Left kidney (tissue), 1 donor: ENCODE measurements at regions not wholly inside any gene's neighbourhood (a gene's known extent, or its start where the extent isn't known, plus 50 kb on each side); places are given as distances from the start of the nearest gene placed in this dataset.

ENCODE experiments used
- DNase-seq: peaks from one replicate; pipeline ENCODE4 v3.0.0-alpha.2; 2013

DNA sequence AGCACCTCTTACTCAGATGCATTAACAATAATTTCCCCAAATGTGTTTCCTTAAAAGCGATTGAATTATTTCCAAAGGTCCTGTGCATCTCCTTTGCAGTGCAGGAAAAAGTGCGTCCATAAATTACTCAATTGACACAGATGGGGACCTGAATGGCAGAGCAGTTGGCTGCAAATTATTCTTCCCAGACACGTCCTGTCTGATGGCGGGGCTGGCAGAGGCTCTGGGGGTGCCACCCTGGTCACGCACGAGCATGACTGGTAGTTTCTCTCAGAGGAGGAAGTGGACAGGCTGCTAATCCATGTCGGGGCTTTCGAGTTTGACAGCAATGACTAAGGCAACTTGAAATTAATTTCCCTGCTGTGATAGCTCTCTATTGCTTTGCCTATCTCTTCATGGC lies 264.8 kb upstream of the BRINP1 start:
- no peak for DNase-seq

DNA sequence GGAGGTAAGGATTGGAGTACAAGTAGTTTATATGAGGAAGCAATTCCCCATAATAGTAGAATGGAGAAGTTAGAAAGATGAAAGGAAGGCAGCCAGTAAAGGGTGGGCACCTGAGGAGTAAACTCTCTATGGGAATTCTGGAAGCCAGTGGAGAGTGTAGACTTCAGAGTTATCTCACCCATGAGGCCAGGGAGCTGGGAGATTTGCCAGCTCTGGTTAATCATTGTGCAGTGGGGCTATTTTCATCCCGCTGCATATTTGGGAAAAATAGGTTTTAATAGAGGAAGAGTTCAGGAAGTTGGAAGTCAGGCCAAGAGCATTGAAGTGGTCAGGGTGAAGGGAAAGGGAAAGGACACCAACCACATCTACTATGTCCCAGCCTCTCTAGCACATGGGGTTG lies 242.3 kb upstream of the BRINP1 start:
- DNase-seq = no peak

DNA sequence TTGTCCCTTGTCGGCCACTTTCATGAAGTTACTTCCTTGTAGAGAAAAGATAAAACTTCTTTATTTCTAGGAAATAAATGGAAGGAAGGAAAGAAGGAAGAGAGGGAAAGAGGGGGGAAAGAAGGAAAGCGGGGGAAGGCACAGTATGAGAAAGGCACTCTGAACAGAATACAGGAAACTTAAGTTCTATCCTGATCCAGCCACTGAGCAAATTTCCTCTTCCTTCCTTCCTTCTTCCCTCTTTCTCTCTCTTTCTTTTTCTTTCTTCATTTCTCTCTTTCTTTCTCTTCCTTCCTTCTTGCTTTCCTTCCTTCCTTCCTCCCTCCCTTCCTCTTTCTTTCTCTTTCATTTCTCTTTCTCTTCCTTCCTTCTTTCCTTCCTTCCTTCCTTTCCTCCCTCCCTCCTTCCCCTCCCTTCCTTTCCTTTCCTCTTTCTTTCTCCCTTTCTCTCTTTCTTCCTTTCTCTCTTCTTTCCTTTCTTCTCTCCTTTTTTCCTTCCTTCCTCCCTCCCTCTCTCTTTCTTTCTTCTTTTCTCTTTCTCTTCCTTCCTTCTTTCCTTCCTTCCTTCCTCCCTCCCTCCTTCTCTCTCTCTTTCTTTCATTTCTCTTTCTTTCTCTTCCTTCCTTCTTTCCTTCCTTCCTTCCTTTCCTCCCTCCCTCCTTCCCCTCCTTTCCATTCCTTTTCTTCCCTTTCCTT lies 240.2 kb upstream of the BRINP1 start:
- DNase-seq = no peak

DNA sequence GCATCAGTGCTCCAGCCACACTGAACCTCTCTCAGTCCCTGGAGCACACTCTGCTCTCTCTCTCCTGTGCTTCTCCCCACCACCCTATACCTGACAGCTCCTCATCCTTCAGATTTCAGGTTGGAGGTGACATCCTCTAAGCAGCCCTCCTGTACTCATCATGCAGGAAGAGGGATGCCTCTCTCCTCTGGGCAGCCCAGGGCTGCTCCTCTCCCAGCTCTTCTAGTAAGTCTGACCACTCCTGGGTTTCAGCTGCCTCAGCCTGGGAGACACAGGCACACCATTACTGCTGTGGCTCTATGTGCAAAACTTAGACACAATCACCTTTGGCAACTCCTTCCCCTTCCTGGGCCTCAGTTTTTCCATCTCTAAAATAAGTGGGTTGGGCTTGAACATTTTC lies 232.4 kb upstream of the BRINP1 start:
- no peak for DNase-seq

DNA sequence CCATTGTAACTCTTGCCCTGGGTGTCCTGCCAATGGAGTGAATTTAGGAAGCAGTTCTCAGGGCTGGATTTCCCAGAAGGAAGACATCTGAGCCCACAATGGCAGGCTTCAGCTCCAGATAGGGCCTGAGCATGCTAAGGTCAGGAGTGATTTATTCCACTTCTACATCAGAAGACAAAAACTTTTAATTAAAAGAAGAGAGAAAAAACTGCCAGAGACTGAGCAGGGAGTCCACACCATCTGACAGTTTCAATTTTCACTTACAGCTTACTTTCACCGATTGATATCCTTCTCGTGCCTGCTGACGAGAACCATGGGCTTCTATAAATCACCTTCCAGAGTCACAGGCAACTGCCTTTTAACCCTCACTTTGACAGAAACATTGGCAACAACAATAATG lies 228.3 kb upstream of the BRINP1 start:
- peak; percentile 31 for DNase-seq

DNA sequence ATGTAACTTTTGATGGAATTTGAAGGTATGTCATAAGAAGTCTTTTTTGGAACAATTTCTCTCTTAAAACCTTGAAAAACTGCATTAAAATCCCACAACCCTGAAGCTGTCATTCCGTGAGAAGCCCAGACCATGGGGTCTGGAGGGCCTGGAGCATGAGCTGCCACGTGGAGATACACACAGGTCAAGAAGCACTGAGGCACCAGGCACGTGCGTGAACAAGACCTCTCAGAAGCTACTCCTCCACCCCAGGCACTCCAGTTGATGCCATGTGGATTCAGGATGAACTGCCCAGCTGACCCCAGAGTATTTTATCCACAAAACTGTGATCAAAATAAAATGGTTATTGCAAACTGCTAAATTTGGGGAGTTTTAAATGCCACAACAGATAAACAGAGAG lies 227.5 kb upstream of the BRINP1 start:
- DNase-seq = no peak

DNA sequence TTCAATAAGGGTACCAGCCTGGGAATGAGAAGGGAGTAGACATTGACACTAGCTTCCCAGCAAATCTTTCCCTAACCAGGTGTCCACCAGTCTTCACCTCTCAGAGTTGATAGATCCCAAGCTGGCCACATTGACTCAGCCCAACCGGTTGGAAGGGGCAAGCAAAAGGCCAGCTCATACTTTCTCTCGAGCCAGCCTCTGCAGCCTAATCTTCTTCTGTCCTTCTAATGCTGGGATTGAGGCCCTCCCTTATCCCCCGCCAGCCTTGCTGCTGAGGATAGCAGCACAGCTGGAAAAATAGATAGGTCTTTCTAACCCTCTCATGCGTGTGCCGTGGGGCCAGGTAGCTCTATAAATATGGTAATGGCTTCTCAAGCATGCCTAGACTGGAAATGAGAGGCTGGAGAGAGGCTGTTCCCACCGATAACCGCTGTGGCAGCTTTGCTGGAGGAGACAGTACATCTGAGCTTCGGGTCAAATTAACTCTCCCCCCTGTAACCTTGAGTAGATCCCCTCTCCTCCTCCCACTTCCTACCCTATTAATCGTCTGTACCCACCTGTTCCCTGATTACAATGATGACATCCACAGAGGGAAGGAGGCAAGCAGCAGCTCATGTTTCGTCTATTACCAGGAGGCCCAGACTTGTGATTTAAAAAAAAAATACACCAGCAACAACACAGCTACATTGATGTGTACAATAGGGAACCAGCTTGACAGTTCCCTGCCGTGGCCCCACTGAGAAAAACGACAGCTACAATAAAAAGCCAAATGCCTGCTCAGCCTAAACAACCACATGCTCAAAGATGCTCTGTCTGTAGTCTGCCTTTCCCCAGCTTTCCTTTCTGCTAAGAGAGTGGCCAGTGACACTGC lies 219.9 kb upstream of the BRINP1 start:
- peak; percentile 43 for DNase-seq

DNA sequence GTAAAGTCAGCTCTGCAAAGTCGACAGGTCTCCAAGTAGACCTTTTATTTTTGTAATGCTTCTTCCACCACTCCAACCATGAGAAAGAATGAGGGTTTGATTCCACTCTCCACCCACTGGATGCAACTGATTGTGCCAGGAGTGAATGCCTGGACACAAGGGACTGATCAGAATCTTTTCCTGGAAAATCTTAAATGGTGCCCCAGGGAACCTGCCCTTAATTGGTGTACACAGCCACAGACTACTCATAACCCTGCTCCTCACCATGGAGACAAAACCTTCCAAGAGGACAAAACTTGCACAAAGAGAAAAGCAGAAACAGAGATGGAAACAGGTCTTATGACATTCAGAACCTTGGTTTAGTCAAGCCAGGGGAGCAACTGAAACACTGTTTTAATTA lies 208.6 kb upstream of the BRINP1 start:
- DNase-seq = no peak

DNA sequence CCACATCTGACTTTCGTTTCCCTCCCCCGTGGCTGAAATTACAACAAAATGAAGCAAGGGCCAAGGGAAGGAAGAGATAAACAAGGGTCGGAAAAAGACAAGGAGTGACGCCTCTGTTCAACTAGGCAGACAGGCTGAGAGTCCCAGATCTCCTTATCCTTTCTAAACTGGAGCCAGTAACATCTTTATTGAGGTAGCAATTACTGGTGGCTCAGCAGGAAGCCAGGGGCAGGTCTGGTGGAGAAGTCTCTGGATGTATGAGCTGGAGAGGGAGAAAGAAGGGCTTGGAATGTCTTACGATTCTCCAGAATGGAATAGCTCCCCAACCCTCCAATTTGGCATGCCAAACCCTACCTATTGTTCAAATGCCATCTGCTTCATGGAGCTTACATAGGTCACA lies 190.8 kb upstream of the BRINP1 start:
- DNase-seq = no peak

DNA sequence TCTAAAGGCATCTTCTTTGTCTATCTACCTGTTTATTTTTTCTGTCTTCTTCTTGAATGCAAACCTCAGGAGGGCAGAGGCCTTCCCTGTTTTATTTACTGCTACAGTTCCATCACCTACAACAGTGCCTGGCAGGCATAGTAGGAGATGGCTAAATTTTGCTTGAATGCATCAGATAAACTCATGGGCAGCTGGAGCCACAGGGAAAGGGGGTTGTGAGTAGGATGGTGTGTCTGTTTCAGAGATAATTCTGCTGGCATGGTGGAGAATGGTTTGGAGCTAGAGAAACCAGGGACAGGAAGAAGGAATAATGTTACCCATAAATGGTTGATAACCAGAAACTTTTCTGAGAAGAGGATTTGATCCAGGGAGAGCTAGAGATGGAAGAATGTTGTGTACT lies 189.8 kb upstream of the BRINP1 start:
- DNase-seq = no peak

DNA sequence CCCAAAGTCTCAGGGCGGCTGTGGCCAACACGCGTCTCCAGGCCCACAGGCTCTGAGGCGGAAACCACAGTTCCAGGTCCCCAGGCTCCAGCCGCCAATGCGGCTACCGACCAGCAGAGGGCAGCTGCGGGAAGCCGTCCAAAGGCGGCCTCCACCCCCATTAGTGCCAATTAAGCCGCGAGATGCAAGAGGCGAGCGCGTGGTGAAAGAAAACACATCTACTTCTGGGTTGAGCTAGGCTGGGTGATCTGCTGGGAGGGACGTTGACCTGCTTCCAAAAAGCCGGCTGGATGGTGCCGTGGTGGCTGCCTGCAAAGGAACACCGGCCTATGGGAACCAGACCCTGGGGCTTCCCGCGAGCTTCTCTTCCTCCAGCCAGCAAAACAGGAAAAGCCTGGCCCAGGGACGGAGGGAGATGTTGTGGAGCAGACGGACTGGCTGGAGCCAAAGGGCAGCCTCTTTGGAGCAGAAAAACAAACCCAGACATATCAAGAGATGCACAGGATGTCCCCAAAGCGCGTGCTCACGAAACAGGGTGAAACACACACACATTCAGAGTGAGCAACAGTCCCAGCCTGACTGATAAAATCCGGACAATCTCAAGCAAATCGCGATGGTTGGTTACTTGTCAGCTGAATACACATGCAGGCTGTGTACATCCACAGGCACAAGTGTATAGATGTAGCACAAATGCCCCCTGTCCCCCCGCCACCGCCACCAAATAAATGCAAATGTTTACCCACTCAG lies 187.1 kb upstream of the BRINP1 start:
- peak; percentile 75 for DNase-seq

DNA sequence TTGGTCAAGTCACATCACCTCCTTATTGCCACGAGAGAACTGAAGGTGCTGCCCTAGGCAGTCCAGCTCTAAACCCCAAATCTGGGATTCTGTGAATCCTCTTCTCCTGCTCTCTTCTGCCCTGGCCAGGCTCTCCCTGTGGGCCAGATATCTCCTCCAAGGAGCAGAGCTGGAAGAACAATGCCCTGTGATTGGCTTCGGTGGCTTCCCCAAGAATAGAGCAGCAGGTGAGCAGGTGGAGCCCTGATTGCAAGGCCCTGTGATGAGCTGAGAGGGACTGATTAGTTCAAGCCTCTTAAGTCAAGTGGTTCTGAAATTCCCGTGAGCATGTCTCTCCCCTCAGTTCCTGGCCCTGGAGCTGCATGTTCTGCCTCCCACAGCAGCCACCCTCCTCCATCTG lies 175.3 kb upstream of the BRINP1 start:
- DNase-seq = no peak

DNA sequence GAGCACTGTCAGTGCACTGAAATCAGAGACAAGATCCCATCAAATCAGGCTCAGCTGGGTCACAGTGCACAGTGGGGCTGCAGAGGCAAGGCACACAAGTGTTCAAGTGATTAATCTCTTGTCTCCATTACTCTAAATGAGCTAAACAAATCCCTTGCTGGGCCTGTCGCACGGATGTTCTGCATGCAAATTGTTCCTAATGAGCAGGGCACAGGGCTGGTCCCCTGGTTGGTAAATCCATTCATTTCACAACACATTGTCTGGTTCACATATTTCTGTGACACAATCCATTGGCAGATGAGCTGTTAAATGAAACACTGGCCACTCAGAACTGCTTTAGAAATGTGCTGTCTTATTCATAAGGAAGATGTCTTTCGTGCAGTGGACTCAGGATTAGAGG lies 167.9 kb upstream of the BRINP1 start:
- DNase-seq = no peak

DNA sequence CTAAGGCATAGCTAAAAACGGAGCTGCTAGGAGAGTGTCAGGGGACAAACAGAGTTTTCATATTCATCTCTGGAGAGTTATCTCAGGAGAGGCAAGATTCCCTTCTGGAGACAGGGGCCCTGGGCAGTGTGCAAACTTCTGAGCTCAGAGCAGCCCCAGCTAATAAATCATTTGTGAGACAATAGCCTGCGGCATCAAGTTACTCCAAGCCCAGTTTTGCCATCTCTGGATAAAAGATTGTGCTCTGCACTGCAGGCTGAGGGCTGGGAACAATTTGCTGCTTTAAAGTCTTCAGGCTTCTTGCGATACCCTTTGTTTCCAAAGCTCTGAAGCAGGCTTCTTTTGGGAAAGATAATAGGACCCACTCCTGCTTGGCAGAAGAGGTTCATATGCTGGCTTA lies 164.3 kb upstream of the BRINP1 start:
- DNase-seq = peak; percentile 50

DNA sequence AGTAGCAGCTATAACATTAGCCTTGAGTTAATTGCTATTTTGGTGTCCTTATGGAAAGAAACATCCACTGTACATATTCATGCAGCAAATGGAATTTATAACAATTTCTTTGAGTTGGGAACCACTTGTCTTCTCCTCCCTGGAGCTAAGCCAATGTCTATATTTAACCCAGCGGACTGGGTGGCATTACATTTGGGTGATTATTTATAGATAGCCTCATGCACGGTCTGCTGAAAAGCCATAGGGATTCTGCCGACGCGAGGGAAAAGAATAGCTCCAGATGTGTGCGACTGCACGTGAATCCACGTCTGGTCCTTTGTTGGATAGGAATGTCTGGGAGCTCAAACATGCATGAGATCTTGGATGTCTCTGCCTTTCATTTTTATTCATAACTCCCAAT lies 157.5 kb upstream of the BRINP1 start:
- DNase-seq = no peak

DNA sequence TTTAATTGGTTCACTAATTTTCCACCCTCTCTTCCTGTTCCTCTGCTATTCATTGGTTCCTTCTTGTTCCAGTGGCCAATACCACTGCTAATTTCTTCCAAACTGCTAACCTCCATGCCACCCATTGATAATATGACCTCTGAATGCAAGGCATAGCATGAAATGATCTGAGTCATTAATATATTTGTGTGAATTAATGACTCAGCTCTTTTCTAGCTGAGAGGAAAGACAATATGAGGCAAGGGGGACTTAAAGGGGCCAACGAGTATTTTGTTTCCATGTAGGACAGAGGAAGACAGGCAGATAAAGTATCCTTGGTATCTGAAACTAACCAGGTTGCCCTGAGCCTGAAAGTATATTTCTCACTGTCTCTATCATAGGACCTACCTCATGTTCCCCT lies 154.3 kb upstream of the BRINP1 start:
- no peak for DNase-seq

DNA sequence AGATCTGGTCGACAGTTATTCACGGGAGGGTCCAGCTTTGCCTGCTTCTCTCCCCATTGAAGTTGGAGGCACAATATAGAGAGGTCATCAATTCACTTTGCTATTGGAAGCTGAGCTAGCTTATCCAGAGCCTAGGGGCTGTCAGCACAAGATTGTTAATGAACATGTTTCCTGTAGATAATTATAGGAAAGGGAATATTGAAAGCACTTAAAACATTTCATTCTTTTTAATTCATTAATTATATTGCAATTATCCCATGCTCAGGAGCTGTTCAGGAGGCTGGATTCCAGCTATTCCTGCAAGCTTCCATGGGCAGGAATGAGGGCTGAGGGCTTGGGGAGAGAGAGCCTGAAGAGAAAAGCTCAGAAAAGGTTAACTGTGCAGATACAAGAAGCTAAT lies 153.1 kb upstream of the BRINP1 start:
- no peak for DNase-seq

DNA sequence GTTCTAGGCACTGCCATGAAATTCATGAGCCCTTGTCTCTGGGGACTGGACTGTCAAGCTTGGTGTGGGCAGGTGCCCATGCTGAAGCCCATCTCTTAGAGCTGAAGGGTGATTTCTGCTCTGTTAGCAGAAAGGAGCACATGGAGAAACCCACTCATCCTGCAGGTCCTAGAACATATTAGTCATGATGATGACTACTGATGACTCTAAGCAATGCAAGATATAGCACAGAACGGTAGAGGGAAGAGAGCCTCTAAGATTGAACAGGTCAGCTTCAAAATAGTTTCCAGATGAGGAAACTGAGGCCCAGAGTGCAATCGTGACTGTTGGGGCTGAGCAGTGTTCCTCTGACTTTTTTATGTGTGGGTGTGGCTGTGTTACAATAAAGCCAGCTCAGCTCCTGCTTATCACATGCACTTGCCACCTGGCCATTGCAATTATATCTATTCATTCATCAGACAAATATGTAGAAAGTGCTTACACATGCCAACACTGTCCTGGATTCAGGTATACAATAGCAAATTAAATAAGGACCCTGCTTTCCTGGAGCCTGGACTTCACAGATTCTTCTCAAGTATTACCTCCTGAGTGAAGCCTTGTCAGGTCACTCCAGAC lies 140.2 kb upstream of the BRINP1 start:
- DNase-seq = no peak

DNA sequence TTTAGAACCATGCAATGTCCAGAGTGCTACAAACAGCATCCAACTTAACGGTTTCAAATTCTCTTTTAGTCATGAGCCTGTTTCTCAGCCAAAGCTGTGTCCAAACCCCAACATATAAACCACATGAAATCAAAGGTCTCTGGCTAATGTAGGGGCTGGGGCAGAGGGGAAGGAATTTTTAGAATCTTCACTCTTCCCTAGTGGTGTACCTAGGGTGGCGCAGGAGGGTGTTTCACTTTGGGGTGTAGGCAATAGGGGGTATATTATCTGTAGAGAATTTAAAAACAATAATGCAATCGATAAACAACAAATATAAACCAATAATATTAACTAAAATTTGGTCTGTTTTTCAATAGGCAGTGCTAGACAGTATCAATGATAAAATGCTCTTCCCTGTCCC lies 132.1 kb upstream of the BRINP1 start:
- no peak for DNase-seq

DNA sequence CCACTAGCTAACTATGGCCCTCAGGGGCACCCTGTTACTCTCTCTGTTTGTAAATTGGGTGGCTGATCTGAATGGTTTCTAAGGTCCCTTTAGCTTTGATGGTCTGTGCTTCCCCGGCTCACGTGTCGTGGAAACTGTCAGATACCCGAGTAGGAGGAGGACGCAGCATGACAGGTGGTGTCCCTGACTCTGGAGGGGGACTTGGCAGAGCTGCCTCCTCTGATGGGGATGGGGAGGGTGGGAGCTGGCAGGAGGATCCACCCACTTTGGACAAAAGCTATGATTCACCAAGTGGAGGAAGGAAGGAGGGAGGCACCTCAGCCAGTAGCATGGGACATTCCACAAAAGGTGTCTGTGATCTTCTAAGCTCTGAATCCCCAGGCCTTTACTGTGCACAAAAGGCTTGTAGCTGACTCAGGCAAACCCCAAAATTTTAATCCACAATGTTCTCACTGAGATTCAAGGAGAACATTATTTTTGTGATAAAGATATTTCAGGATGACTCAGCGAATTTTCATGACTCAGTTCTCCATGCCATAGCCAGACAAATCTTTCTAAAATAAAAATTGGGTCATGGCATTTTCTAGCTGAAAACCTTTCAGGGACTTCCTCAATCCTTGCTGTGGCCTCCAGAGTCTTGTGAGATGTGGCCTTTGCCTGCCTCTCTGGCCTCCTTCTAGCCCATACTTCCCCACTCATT lies 131.0 kb upstream of the BRINP1 start:
- DNase-seq = no peak

DNA sequence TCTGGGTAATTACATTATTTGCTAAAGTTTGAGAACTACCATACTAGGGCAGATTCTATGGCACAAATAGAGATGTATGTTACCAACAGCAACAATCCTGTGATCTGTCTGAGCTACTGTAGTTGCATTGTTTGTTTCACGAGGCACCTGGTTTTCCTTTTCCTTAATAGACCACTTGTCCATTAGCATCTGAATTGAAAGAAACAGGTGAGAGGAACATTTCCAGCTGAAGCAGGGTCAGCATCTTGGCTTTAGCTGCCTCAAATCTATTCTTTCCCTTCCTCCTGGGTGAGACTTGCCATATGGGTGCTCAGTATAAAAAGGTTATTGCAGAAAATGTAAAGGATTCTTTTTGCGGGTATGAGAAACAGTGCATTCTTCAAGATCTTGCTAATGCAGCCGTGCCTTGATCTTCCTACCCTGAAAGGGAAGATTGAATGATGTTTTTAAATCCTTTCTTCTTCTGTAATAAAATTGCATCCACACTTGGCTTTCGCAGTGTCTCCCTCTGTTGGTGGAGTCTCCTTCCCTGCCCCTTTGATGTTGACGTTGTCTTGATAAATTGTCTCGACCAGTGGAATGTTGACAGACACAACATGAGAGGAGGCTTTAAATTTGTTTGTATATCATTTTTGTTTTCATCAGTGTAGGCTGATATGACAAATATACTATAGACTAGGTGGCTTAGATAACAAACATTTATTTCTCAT lies 118.0 kb upstream of the BRINP1 start:
- no peak for DNase-seq
